Spleen (tissue), 7 donors: ENCODE measurements at regions not wholly inside any gene's neighbourhood (a gene's known extent, or its start where the extent isn't known, plus 50 kb on each side); places are given as distances from the start of the nearest gene placed in this dataset.

Source experiments
- POLR2A ChIP-seq, 3 donors: fragments of 450-650 bp; IDR thresholded peaks; one replicate each; pipeline ENCODE4 v1.5.1; 2017; ENCODE audit warnings: antibody characterized with exemption in 3 of 3, mild to moderate bottlenecking in 1 of 3
- TF ChIP-seq, protein P1 (sequence below), 11 experiments: fragments of 200-600 bp in 7 of 11; fragments of 450-650 bp in 4 of 11; sonication (generic) in 4 of 11; IDR thresholded peaks in 8 of 11; conservative IDR thresholded peaks in 3 of 11; 1 replicate in 7 of 11; 2 replicates in 4 of 11; pipeline versions ENCODE4 v1.4.0 to v1.8.0; 2016 to 2021; ENCODE audit warnings: antibody characterized with exemption in 11 of 11, inconsistent platforms in 4 of 11, mild to moderate bottlenecking in 1 of 11
- donor health status: DM: no; HTN: no; CAD: no; lungs with moderate emphysema.
- donor health status: DM: no; HTN: no; CAD: no.
- donor health status: DM: no; HTN: no; CAD: no.

- TF ChIP-seq, protein P1, sequence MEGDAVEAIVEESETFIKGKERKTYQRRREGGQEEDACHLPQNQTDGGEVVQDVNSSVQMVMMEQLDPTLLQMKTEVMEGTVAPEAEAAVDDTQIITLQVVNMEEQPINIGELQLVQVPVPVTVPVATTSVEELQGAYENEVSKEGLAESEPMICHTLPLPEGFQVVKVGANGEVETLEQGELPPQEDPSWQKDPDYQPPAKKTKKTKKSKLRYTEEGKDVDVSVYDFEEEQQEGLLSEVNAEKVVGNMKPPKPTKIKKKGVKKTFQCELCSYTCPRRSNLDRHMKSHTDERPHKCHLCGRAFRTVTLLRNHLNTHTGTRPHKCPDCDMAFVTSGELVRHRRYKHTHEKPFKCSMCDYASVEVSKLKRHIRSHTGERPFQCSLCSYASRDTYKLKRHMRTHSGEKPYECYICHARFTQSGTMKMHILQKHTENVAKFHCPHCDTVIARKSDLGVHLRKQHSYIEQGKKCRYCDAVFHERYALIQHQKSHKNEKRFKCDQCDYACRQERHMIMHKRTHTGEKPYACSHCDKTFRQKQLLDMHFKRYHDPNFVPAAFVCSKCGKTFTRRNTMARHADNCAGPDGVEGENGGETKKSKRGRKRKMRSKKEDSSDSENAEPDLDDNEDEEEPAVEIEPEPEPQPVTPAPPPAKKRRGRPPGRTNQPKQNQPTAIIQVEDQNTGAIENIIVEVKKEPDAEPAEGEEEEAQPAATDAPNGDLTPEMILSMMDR (IDR thresholded peaks at IDR 0.05 in 8 of 11, conservative IDR thresholded peaks at IDR 0.05 in 3 of 11), result no peak
- TF ChIP-seq POLR2A (IDR thresholded peaks at IDR 0.05), result no peak
These were observed 624.5 kb downstream of the RFPL4B start for GRCh38 chr6:112971651-112972050.
